Gastrocnemius medialis (tissue), 4 donors: ENCODE measurements at regions not wholly inside any gene's neighbourhood (a gene's known extent, or its start where the extent isn't known, plus 50 kb on each side); places are given as distances from the start of the nearest gene placed in this dataset.

Experiments
- ATAC-seq, 2 donors: fragments of 150-250 bp; one replicate each; pipeline ENCODE4 v1.9.1; 2016
- DNase-seq, 2 donors: peaks; one replicate each; pipeline ENCODE4 v3.0.0-alpha.2; 2019
- H3K27ac ChIP-seq, 4 donors: fragments of 200-600 bp; sonication (generic); 1 replicate in 1 of 4; 2 replicates in 3 of 4; pipeline ENCODE4 v1.5.1; 2016 to 2018; ENCODE audit warnings: mild to moderate bottlenecking in 2 of 4, moderate library complexity in 1 of 4
- H3K27me3 ChIP-seq, 3 donors: fragments of 200-600 bp; sonication (generic) in 2 of 3; 1 replicate in 1 of 3; 2 replicates in 2 of 3; pipeline versions ENCODE4 v1.5.1 to v1.6.0; 2016 to 2019; ENCODE audit warnings: mild to moderate bottlenecking in 1 of 3, moderate library complexity in 1 of 3
- H3K36me3 ChIP-seq, 2 donors: fragments of 200-600 bp; sonication (generic) in 1 of 2; one replicate each; pipeline ENCODE4 v1.5.1; 2017 to 2018
- H3K4me1 ChIP-seq, 2 donors: fragments of 200-600 bp; sonication (generic) in 1 of 2; one replicate each; pipeline ENCODE4 v1.5.1; 2016 to 2017; ENCODE audit warnings: mild to moderate bottlenecking in 2 of 2
- H3K4me3 ChIP-seq, 4 donors: fragments of 200-600 bp; sonication (generic) in 3 of 4; 1 replicate in 1 of 4; 2 replicates in 3 of 4; pipeline ENCODE4 v1.5.1; 2016 to 2019; ENCODE audit warnings: mild to moderate bottlenecking in 2 of 4
- H3K9me3 ChIP-seq, 3 donors: fragments of 200-600 bp; sonication (generic) in 2 of 3; 1 replicate in 1 of 3; 2 replicates in 2 of 3; pipeline ENCODE4 v1.5.1; 2016 to 2019
- CTCF ChIP-seq, 5 experiments: fragments of 450-650 bp in 3 of 5; fragments of 200-600 bp in 2 of 5; sonication (generic) in 2 of 5; IDR thresholded peaks in 4 of 5; conservative IDR thresholded peaks in 1 of 5; 1 replicate in 4 of 5; 2 replicates in 1 of 5; pipeline ENCODE4 v1.5.1; 2016 to 2019; ENCODE audit warnings: antibody characterized with exemption in 5 of 5, mild to moderate bottlenecking in 3 of 5, moderate library complexity in 3 of 5
- POLR2A ChIP-seq, 2 donors: fragments of 450-650 bp; IDR thresholded peaks; one replicate each; pipeline ENCODE4 v1.6.1; 2017; ENCODE audit warnings: antibody characterized with exemption in 2 of 2, mild to moderate bottlenecking in 2 of 2, moderate library complexity in 2 of 2
- in situ Hi-C, 4 donors: fragments of 200-750 bp; cut with MboI; loops; one replicate each; pipeline versions ENCODE4 v1.15.0 to v1.8.0; 2017; ENCODE audit warnings: low sequenced_read_pairs in 4 of 4
- intact Hi-C: fragments of 100-400 bp; cut with DNase I; formaldehyde crosslinking; loops from one replicate; pipeline ENCODE4 v1.15.1; 2023; ENCODE audit warnings: low total_unique reads

GRCh38 chr5:6216471-6217075 is 161.8 kb downstream of the MED10 start:
- no peak for DNase-seq
- Histone ChIP-seq H3K27me3 (no peaks in the 10 kb centered on the region), H3K9me3 (no peaks in the 10 kb centered on the region), H3K36me3 (no peaks in the 10 kb centered on the region), H3K4me1 (no peaks in the 10 kb centered on the region), H3K27ac (no peak overlapping the region), H3K4me3 (no peak overlapping the region)
- in situ Hi-C loops (no loop called here), intact Hi-C loops (no loop called here)
- TF ChIP-seq POLR2A (IDR thresholded peaks at IDR 0.05) (no peak), CTCF (IDR thresholded peaks at IDR 0.05 in 4 of 5, conservative IDR thresholded peaks at IDR 0.05 in 1 of 5) (no peak)
- no peak for ATAC-seq

GRCh38 chr5:6215891-6216290 is 162.5 kb downstream of the MED10 start:
- H3K9me3 ChIP-seq, result no peaks in the 10 kb centered on the region
- no peak overlapping the region for H3K4me3 ChIP-seq
- no peaks in the 10 kb centered on the region for H3K4me1 ChIP-seq
- no peak for DNase-seq
- no peak for ATAC-seq
- no peak for TF ChIP-seq CTCF (IDR thresholded peaks at IDR 0.05 in 4 of 5, conservative IDR thresholded peaks at IDR 0.05 in 1 of 5)
- no peak for TF ChIP-seq POLR2A (IDR thresholded peaks at IDR 0.05)
- intact Hi-C loops, result no loop called here
- no peaks in the 10 kb centered on the region for H3K36me3 ChIP-seq
- in situ Hi-C loops, result no loop called here
- H3K27me3 ChIP-seq, result no peaks in the 10 kb centered on the region
- no peak overlapping the region for H3K27ac ChIP-seq

GRCh38 chr5:6212244-6212643 is 166.1 kb downstream of the MED10 start:
- Histone ChIP-seq H3K4me1 (no peaks in the 10 kb centered on the region), H3K27ac (no peak overlapping the region), H3K36me3 (no peaks in the 10 kb centered on the region), H3K9me3 (no peaks in the 10 kb centered on the region), H3K27me3 (no peaks in the 10 kb centered on the region), H3K4me3 (no peak overlapping the region)
- ATAC-seq (no peak), DNase-seq (no peak)
- TF ChIP-seq POLR2A (IDR thresholded peaks at IDR 0.05) (no peak), CTCF (IDR thresholded peaks at IDR 0.05 in 4 of 5, conservative IDR thresholded peaks at IDR 0.05 in 1 of 5) (no peak)
- intact Hi-C loops (no loop called here), in situ Hi-C loops (no loop called here)

- ATAC-seq, result no peak
- no peak for DNase-seq
- Histone ChIP-seq H3K4me1 (no peaks in the 10 kb centered on the region), H3K36me3 (no peaks in the 10 kb centered on the region), H3K27me3 (no peaks in the 10 kb centered on the region), H3K27ac (no peak overlapping the region), H3K4me3 (no peak overlapping the region), H3K9me3 (no peaks in the 10 kb centered on the region)
- in situ Hi-C loops (no loop called here), intact Hi-C loops (no loop called here)
- TF ChIP-seq POLR2A (IDR thresholded peaks at IDR 0.05), result no peak
- TF ChIP-seq CTCF (IDR thresholded peaks at IDR 0.05 in 4 of 5, conservative IDR thresholded peaks at IDR 0.05 in 1 of 5), result no peak
Observed at GRCh38 chr5:6206501-6206900, 171.8 kb downstream of the MED10 start.

- H3K4me1 ChIP-seq, result no peaks in the 10 kb centered on the region
- no peaks in the 10 kb centered on the region for H3K9me3 ChIP-seq
- no peak for TF ChIP-seq POLR2A (IDR thresholded peaks at IDR 0.05)
- no peak for TF ChIP-seq CTCF (IDR thresholded peaks at IDR 0.05 in 4 of 5, conservative IDR thresholded peaks at IDR 0.05 in 1 of 5)
- intact Hi-C loops, result no loop called here
- H3K27me3 ChIP-seq, result no peaks in the 10 kb centered on the region
- H3K36me3 ChIP-seq, result no peaks in the 10 kb centered on the region
- ATAC-seq (no peak), DNase-seq (no peak)
- no peak overlapping the region for H3K27ac ChIP-seq
- in situ Hi-C loops, result no loop called here
- H3K4me3 ChIP-seq, result no peak overlapping the region
Observed at GRCh38 chr5:6202968-6203365, 175.4 kb downstream of the MED10 start.
